Astrocyte of the cerebellum (primary cell): ENCODE measurements at regions not wholly inside any gene's neighbourhood (a gene's known extent, or its start where the extent isn't known, plus 50 kb on each side); places are given as distances from the start of the nearest gene placed in this dataset.

Source experiments
- DNase-seq: peaks from one replicate; pipeline ENCODE4 v3.0.0-alpha.2; 2011; ENCODE audit warnings: low read depth
- H3K4me3 ChIP-seq: 2 replicates; pipeline ENCODE4 v1.5.1; 2011; ENCODE audit warnings: mild to moderate bottlenecking, low read depth, low read length, moderate library complexity
- CTCF ChIP-seq: IDR thresholded peaks from 2 replicates; pipeline ENCODE4 v1.5.1; 2012; ENCODE audit warnings: low read length, low read depth, moderate library complexity, mild to moderate bottlenecking; ENCODE audit errors: missing control alignments
- in situ Hi-C: cut with HindIII; loops from 2 replicates; pipeline ENCODE4 v1.10.0; 2017; ENCODE audit warnings: low sequenced_read_pairs

- TF ChIP-seq CTCF: no peak
- in situ Hi-C loops: no loop called here
- no peak for DNase-seq
- no peak overlapping the region for H3K4me3 ChIP-seq
Observed at GRCh38 chr3:81033185-81033584, 728.3 kb downstream of the GBE1 start.

- no peak for DNase-seq
- no peak overlapping the region for H3K4me3 ChIP-seq
- in situ Hi-C loops: no loop called here
- TF ChIP-seq CTCF: no peak
Observed at GRCh38 chr3:81029861-81030260, 731.6 kb downstream of the GBE1 start.

GRCh38 chr3:81027344-81027743, 734.1 kb downstream of the GBE1 start:
- no peak for DNase-seq
- in situ Hi-C loops: no loop called here
- no peak for TF ChIP-seq CTCF
- no peak overlapping the region for H3K4me3 ChIP-seq

GRCh38 chr3:81024560-81024959, 736.9 kb downstream of the GBE1 start:
- no peak for TF ChIP-seq CTCF
- in situ Hi-C loops: no loop called here
- H3K4me3 ChIP-seq: no peak overlapping the region
- no peak for DNase-seq

GRCh38 chr3:81022339-81022738, 739.1 kb downstream of the GBE1 start:
- TF ChIP-seq CTCF: no peak
- in situ Hi-C loops: no loop called here
- H3K4me3 ChIP-seq: no peak overlapping the region
- no peak for DNase-seq

GRCh38 chr3:81013360-81013759, 748.1 kb downstream of the GBE1 start:
- in situ Hi-C loops: no loop called here
- DNase-seq: no peak

More at GRCh38 chr3:81013360-81013759, 748.1 kb downstream of the GBE1 start:
- H3K4me3 ChIP-seq: no peak overlapping the region
- no peak for TF ChIP-seq CTCF
